Adipocyte (in vitro differentiated cells): ENCODE measurements at regions not wholly inside any gene's neighbourhood (a gene's known extent, or its start where the extent isn't known, plus 50 kb on each side); places are given as distances from the start of the nearest gene placed in this dataset.

Source experiments
- DNase-seq: peaks from one replicate; pipeline ENCODE4 v3.0.0-alpha.2; 2015; ENCODE audit warnings: low read depth
- H3K27me3 ChIP-seq: replicated peaks from 2 replicates; pipeline ENCODE4 v1.7.0; 2013; ENCODE audit warnings: mild to moderate bottlenecking, low read length, moderate library complexity; ENCODE audit not compliant: control insufficient read depth, insufficient read depth
- H3K36me3 ChIP-seq: 2 replicates; pipeline ENCODE4 v1.7.0; 2013; ENCODE audit warnings: low read length, mild to moderate bottlenecking, moderate library complexity; ENCODE audit not compliant: control insufficient read depth, insufficient read depth, severe bottlenecking
- H3K4me1 ChIP-seq: 2 replicates; pipeline ENCODE4 v1.7.0; 2013; ENCODE audit warnings: mild to moderate bottlenecking, low read length, moderate library complexity; ENCODE audit not compliant: control insufficient read depth, insufficient read depth
- H3K4me3 ChIP-seq: 2 replicates; pipeline ENCODE4 v1.7.0; 2013; ENCODE audit warnings: mild to moderate bottlenecking, low read length, moderate library complexity
- H3K9ac ChIP-seq: 2 replicates; pipeline ENCODE4 v1.7.0; 2013; ENCODE audit warnings: mild to moderate bottlenecking, low read length, moderate library complexity
- H3K9me3 ChIP-seq: 2 replicates; pipeline ENCODE4 v1.7.0; 2013; ENCODE audit warnings: mild to moderate bottlenecking, low read length, moderate library complexity; ENCODE audit not compliant: control insufficient read depth

DNA sequence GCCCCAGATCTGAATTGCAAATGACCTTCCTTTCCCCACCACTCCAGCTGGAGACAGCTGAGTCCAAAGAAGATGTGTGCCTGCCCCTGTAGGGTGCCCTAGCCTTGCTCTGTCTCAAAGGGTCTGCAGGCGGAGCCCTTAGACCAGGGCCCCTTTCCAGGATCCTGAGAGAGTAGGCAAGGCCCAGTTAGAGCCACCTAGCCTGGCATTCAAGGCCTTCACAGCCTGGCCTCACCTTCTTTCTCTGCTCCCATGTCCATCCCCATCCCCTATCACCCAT is 66.6 kb upstream of the LHX1 start:
- no peak overlapping the region for H3K4me3 ChIP-seq
- no peak overlapping the region for H3K9ac ChIP-seq
- DNase-seq, result no peak
- H3K36me3 ChIP-seq, result no peaks in the 10 kb centered on the region
- H3K9me3 ChIP-seq, result peaks cover 5% of the 10 kb centered on the region
- no peaks in the 10 kb centered on the region for H3K4me1 ChIP-seq
- peaks cover 28% of the 10 kb centered on the region for H3K27me3 ChIP-seq

DNA sequence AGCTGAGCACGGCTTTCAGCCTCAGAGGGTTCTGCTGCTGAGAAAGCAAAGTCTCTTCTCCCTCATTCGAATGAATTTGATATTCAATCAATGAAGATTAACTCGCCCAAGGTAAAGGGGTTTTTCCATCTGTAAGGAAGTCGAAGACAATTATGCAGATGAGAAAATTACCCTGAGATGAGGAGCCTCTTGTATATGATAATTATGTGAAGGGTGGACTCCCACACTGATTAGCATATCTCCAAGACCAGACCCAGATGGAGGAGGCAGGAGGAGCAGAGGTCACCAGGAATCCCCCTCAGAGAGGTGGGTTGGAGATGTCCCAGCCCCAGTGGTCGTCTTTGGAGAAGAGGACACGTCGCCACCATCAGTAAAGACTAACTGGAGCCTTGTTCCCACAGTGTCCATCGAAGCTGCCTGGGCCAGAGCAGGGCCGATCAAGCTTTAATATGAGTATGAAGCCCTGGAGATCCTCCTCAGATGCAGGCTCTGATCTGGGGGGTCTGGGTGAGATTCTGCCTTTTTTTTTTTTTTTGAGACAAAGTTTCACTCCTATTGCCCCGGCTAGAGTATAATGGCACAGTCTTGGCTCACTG is 61.5 kb upstream of the LHX1 start:
- no peaks in the 10 kb centered on the region for H3K4me1 ChIP-seq
- H3K4me3 ChIP-seq, result no peak overlapping the region
- no peaks in the 10 kb centered on the region for H3K36me3 ChIP-seq
- no peak overlapping the region for H3K9ac ChIP-seq
- DNase-seq, result no peak
- H3K9me3 ChIP-seq, result peaks cover 9% of the 10 kb centered on the region
- H3K27me3 ChIP-seq, result peaks cover 24% of the 10 kb centered on the region

DNA sequence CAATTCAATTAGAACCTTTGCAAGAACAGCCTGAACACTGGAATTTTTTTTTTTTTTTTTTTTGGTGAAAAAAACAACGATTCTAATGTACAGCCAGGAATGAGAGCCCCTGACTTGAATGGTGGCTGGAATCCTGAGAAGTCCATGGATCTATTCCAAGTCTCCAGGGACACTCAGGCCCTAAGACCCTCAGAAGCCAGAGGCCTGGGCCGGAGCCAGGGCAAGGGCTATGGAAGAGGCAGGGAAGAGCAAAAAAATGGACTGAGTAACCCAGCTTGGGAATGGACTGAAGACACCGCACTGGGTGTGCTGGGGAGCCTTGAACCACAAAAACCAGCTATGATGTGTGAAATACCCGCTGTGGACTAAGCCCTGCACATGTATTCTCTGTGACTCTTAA is 60.3 kb upstream of the LHX1 start:
- Histone ChIP-seq H3K4me3 (no peak overlapping the region), H3K4me1 (no peaks in the 10 kb centered on the region), H3K36me3 (no peaks in the 10 kb centered on the region), H3K27me3 (peaks cover 29% of the 10 kb centered on the region), H3K9me3 (peaks cover 21% of the 10 kb centered on the region), H3K9ac (no peak overlapping the region)
- no peak for DNase-seq

DNA sequence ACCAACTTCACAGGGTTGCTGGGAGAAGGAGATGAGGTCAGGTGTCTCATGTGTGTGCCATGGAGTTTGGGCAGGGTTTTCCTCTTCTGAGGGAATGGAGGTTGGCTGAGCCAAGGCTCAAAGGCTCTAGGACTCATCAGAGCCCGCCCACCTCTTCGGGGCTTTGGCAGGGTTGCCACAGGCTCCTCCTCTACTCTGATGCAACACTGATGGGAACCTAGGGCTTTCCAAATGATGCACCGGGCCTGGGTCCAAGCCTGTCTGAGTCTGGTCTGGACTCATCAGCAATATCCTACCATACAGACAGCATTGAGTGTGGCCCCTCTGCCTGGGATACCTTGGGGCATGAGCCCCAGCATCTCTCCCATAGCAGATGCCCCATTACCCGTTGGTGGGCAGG is 59.5 kb upstream of the LHX1 start:
- Histone ChIP-seq H3K9ac (no peak overlapping the region), H3K9me3 (peaks cover 23% of the 10 kb centered on the region), H3K4me3 (no peak overlapping the region), H3K4me1 (no peaks in the 10 kb centered on the region), H3K36me3 (no peaks in the 10 kb centered on the region), H3K27me3 (peaks cover 34% of the 10 kb centered on the region)
- no peak for DNase-seq

DNA sequence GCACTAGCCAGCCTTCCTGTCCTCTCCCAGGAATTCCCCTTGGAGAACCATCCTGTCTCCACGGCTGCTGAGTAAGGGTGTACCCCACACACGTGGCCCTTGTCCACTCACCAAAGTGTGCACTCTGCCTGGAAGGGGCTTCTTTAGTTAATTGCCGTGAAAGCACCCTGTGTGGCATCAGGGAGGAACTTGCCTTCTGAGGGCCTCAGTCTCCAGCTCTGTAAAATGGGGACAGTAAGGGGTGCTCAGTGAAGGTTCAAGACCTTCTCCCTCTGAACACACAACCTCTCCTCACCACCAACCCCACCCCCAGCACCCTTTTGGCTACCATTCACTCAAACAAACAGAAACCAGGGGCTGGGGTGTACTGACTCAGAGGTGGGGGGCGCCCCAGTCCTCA is 59.1 kb upstream of the LHX1 start:
- Histone ChIP-seq H3K4me3 (no peak overlapping the region), H3K9ac (no peak overlapping the region), H3K4me1 (no peaks in the 10 kb centered on the region), H3K27me3 (peaks cover 34% of the 10 kb centered on the region), H3K36me3 (no peaks in the 10 kb centered on the region), H3K9me3 (peaks cover 21% of the 10 kb centered on the region)
- DNase-seq, result no peak

DNA sequence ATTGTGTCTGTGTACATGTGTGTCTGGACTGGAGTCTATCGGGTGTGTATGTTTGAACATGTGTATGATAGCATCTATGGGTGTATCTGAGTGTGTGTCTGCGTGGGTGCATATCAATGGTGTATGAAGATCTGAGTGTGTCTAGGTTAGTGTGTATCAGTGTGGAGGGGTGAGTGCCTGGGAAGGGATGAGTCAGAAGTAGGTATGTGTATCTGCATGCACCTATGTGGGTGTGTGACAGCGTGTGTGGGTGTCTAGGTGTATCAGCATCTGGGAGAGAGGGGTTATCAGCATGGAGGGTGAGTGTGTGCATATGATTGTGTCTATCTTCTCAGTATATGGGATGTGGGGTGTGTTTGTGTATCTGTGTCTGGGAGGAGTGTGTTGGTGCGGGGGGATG is 58.2 kb upstream of the LHX1 start:
- DNase-seq, result no peak
- Histone ChIP-seq H3K36me3 (no peaks in the 10 kb centered on the region), H3K27me3 (peaks cover 34% of the 10 kb centered on the region), H3K4me1 (no peaks in the 10 kb centered on the region), H3K4me3 (no peak overlapping the region), H3K9ac (no peak overlapping the region), H3K9me3 (peaks cover 21% of the 10 kb centered on the region)

DNA sequence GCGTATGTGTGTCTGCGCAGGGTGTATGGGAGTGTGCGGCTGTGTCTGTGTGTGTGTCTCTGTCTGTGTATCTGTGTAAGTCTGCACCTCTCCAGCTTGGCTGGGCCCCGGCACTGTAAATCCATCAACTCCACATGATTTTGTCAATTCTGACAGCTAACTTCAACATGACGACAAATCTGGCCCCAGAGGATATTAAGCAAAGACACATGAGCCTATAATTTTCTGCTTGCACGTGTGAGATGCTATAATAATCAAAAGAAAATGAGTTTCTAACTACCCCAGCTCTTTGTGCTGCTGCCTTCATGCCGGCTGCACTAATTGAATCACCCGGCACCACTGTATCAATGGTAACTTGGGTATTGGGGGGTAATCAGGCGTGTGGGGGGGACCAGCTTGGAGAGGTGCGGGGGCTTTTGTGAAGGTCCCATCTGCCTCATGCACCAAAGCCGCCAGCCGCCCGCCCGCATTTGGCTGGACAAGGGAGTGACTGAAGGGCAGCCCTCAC is 57.6 kb upstream of the LHX1 start:
- H3K9ac ChIP-seq, result no peak overlapping the region
- peaks cover 21% of the 10 kb centered on the region for H3K9me3 ChIP-seq
- H3K4me3 ChIP-seq, result no peak overlapping the region
- H3K36me3 ChIP-seq, result no peaks in the 10 kb centered on the region
- no peak for DNase-seq
- H3K27me3 ChIP-seq, result peaks cover 34% of the 10 kb centered on the region
- H3K4me1 ChIP-seq, result no peaks in the 10 kb centered on the region

DNA sequence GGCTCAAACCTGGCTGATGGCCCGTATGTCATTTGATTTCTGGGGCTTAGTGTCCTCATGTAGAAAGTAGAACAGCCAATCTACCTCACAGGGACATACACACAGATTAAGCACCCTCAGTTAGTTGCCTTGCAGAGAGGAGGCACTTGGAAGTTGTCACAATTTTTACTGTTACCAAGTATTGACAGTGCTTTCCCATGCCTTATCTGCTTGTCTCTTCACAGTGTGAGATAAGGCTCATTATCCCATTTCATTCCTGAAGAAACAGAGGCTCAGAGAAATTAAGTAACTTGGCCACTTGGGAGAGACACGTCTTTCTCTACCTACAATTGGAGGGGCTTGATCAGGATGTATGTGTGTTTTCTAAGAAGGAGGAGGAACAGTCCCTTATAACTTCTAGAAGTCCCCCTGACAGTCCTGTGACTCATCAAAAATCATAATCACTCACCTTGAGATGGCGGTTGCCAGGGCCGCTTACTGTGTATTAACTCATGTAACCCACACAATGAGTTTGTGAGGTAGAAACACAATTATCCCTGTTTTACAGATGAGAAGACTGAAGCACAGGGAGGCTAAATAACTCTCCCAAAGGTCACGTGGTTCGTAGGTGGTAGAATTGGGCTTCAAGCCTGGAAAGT is 56.9 kb upstream of the LHX1 start:
- no peak overlapping the region for H3K9ac ChIP-seq
- H3K4me3 ChIP-seq, result no peak overlapping the region
- no peaks in the 10 kb centered on the region for H3K36me3 ChIP-seq
- DNase-seq, result no peak
- no peaks in the 10 kb centered on the region for H3K4me1 ChIP-seq
- H3K9me3 ChIP-seq, result peaks cover 21% of the 10 kb centered on the region
- H3K27me3 ChIP-seq, result peaks cover 40% of the 10 kb centered on the region

DNA sequence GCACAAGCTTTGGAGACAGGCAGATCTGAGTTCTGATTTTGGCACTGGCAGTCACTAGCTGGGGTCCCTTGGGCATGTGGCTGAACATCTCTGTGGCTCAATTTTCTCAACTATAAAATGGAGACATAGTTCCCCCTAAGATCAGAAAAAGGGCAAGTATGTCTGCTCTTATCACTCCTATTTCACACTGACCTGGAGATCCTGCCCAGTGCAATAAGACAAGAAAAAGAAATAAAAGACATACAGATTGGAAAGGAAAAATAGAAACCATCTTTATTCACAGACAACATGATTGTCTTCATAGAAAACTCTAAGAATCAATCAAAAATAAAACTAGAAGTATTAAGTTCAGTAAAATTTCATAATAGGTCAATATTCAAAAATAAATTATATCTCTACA is 56.0 kb upstream of the LHX1 start:
- no peak overlapping the region for H3K4me3 ChIP-seq
- H3K9ac ChIP-seq, result no peak overlapping the region
- H3K36me3 ChIP-seq, result no peaks in the 10 kb centered on the region
- no peak for DNase-seq
- H3K4me1 ChIP-seq, result no peaks in the 10 kb centered on the region
- H3K27me3 ChIP-seq, result peaks cover 44% of the 10 kb centered on the region
- peaks cover 21% of the 10 kb centered on the region for H3K9me3 ChIP-seq

DNA sequence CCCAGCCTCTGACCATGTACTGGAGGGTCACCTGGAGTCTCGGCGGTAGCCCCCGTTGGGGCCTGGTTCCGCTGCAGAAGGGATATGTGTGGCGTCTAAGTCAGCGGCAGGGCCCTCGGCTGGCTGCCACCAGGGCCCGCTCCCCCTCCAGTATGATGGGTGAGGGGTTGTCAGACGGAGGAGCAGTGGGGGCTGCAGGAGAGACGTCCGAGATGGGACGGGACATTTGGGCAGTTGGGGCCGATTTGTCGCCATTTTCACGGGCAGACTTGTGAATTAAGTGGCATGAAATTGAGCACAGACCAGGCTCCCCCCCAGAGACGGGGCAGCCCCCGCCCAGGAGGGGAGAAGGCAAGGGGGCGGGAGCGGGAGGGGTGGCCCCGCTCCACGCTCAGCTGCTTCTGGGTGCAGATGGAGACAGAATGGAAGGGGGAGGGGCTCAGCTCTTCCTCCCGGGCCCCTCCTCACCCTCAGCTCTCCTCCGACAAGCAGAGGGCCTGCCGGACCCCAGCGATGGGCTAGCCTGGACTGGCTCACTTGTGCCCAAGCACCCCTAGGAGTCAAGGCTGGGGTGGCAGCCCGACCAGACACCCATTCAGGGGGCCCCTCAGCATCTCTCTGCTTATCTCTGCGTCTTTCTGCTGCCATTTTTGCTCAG is 52.7 kb upstream of the LHX1 start:
- no peak for DNase-seq
- Histone ChIP-seq H3K27me3 (peaks cover 45% of the 10 kb centered on the region), H3K36me3 (no peaks in the 10 kb centered on the region), H3K4me1 (no peaks in the 10 kb centered on the region), H3K4me3 (no peak overlapping the region), H3K9me3 (peaks cover 24% of the 10 kb centered on the region), H3K9ac (no peak overlapping the region)

DNA sequence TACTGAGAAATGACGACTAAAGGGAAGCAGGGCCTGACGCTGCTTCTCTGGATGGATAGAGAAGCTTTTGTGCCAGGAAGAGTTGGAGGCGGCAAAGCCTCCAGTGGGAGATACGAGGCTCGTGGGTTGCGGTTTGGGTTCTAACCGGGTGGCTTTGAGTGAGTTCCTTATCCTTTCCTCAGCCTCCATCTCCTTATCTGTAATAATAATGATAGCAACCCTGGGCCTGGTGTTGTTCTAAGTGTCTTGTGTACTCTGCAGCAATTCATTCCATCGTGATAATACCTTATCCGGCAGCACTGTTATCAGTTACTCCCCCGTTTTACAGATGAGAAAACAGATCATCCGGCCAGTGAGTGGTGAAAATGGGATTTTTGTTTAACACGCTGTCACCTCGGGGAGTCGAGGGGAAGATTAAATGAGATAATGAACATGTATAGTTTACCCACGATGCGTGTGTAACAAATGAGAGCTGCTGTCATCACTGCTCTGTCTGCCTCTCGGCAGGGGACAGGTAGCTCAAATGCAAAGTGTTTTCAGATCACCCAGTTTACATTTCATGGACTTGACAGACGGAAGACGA is 52.0 kb upstream of the LHX1 start:
- no peaks in the 10 kb centered on the region for H3K36me3 ChIP-seq
- no peaks in the 10 kb centered on the region for H3K4me1 ChIP-seq
- H3K27me3 ChIP-seq, result peaks cover 48% of the 10 kb centered on the region
- H3K4me3 ChIP-seq, result no peak overlapping the region
- H3K9ac ChIP-seq, result no peak overlapping the region
- H3K9me3 ChIP-seq, result peaks cover 24% of the 10 kb centered on the region
- DNase-seq, result no peak
